DMS79 (cell line): ENCODE measurements at regions not wholly inside any gene's neighbourhood (a gene's known extent, or its start where the extent isn't known, plus 50 kb on each side); places are given as distances from the start of the nearest gene placed in this dataset.
A peak's percentile ranks its signal among the peaks of the same experiment; 100 is the strongest.
"Not testable (repeated sequence)": the region's sequence is repeated elsewhere in the genome, so short reads cannot be mapped to it uniquely, and the experiment has no call there.

Source experiments
- DNase-seq: peaks from one replicate; lab custom pipeline; 2025; lab: John Stamatoyannopoulos, UW

GRCh38 chr10:35263827-35264226, 72.5 kb upstream of the CCNY start:
- not testable (repeated sequence) for DNase-seq

GRCh38 chr10:35264636-35265035, 71.7 kb upstream of the CCNY start:
- DNase-seq, result not testable (repeated sequence)

- no peak for DNase-seq
These were observed 70.9 kb upstream of the CCNY start for GRCh38 chr10:35265435-35265834.

GRCh38 chr10:35268323-35268722, 68.0 kb upstream of the CCNY start:
- no peak for DNase-seq

GRCh38 chr10:35268791-35269257, 67.5 kb upstream of the CCNY start:
- DNase-seq, result no peak

GRCh38 chr10:35270100-35270499, 66.2 kb upstream of the CCNY start:
- no peak for DNase-seq

GRCh38 chr10:35271086-35271858, 65.0 kb upstream of the CCNY start:
- DNase-seq, result peak; percentile 76

- DNase-seq, result not testable (repeated sequence)
These were observed 64.5 kb upstream of the CCNY start for GRCh38 chr10:35271859-35272165.

GRCh38 chr10:35272401-35272800, 63.9 kb upstream of the CCNY start:
- not testable (repeated sequence) for DNase-seq

GRCh38 chr10:35273994-35274393, 62.3 kb upstream of the CCNY start:
- DNase-seq, result not testable (repeated sequence)

GRCh38 chr10:35274498-35275060, 61.7 kb upstream of the CCNY start:
- DNase-seq, result no peak

- no peak for DNase-seq
These were observed 59.4 kb upstream of the CCNY start for GRCh38 chr10:35276889-35277288.

- not testable (repeated sequence) for DNase-seq
These were observed 56.1 kb upstream of the CCNY start for GRCh38 chr10:35280246-35280645.
